CD1c-positive myeloid dendritic cell (primary cell): ENCODE measurements at regions not wholly inside any gene's neighbourhood (a gene's known extent, or its start where the extent isn't known, plus 50 kb on each side); places are given as distances from the start of the nearest gene placed in this dataset.

ENCODE experiments used
- DNase-seq: peaks from one replicate; pipeline ENCODE4 v3.0.0-alpha.2; 2016; ENCODE audit errors: extremely low spot score

GRCh38 chr19:30817965-30818567 is 445.9 kb downstream of the ZNF536 start:
- no peak for DNase-seq

DNA sequence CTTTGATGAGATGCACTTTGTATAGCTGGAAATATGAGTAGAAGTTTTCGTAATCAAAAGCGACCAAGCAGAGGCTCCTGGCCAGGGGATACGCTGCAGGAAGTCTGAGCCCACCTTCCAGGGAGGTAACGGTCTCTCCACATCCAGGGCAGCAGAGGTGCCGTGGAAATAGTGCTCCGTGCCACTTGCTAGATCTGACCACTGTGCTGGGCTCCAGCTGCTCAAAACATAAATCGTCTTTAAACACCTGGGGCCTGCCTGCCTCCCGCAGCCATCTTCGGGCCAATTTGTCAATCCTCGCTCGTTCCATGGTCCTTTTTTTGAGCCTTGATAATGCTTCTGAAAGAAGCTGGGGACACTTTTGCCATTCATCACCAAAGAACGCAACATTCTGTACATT is 445.0 kb downstream of the ZNF536 start:
- no peak for DNase-seq

DNA sequence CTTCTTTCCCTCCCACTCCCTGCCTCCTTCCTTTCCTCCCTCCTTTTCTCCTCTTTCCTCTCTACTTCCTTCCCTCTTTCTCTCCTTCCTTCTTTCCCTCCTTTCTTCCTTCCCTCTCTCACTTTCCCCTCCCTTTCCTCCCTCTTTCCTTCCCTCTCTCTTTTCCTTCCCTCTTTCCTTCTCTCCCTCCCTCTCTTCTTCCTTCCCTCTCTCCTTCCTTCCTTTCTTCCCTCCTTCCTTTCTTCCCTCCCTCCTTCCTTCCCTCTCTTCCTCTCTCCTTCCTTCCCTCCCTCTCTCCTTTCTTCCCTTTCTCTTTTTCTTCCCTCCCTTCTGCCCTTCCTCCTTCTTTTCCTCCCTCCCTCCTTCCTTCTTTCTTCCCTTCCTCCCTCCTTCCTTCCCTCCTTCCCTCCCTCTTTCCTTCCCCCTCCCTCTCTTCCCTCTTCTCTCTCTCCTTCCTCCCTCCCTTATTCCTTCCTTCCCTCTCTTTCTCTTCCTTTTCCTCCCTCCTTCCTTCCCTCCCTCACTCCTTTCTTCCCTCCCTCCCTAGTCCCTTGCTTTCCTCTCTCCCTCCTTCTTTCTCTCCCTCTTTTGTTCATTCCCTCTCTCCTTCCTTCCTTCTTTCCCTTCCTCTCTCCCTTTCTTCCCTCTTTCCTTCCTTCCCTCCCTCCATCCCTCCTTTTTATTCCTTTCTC is 443.9 kb downstream of the ZNF536 start:
- DNase-seq: no peak

DNA sequence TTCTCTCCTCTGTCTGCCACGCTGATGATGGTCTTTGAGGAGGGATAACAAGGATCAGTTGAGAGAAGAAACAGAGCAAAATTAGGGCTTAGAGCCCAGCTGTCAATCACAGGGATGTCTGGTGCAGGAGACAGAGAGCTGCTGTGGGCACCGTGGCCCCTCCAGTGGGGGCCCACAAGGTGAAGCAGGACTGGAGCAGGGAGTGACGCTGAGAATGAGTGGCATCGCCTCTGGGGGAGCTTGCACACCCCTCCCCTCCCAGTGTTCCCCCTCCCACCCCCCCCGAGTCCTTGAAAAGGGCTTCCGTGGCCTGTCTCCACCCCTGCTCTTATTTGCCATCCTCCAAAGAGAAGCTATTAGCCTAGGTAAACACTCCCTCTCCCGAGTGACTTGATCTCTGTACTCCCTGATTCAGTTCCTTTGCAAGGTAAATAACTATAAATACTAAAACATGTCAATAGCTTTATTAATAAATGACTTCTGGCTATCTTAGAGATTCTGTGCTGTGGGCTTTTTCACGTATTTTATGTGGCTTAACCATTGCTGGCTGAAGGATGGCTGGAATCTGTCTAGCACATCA is 440.0 kb downstream of the ZNF536 start:
- no peak for DNase-seq

DNA sequence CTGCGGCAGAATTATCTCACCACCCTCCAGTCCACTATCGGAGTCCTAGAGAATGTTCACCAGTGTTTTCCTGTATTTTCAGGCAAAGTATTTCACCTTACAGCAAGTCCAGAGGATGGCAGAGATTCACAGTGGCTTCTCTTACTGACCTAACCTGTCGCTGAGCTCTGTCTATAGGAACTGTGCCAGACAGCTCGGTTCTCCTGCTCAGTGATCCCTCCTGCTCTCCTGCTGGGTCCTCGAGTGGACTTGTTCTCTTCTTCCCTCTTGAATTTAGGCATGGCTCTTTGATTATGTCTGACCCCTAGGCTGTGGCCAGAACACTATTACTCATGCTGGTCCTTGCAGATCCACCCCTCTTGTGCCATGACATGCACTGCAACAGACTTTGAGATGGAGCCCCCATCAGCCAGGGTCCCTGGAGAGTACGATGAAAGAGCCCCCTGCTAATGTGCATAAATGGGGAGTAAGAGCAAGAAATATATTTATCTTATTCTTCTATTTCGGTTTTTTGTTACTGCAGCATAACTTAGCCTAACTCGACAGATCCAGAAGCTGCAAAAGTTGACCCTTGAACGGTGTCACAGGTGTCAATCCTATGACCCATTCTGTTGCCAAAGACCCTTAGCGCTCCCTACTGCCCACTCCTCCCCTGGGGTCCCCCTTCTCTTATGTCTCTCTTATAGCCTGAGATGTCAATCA is 439.4 kb downstream of the ZNF536 start:
- DNase-seq: no peak

DNA sequence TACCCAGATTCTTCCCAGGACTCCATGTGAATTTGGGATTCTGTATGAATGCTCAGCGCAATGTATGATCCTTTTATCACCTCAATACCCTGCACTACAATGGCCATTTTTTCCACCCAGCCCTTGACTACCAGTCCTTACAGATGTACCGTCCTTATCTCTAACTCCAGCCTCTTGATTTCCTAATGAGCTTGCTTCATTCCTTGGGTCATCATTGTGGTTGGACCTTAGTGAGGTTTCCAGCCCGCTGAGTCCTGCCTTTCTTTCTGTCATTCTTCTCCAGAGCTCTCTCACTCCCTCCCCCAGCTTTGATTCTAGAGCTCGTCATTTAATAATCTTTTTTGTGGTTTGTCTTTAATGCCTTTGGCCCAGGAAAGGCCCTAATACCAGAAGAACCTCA is 438.5 kb downstream of the ZNF536 start:
- DNase-seq: no peak

DNA sequence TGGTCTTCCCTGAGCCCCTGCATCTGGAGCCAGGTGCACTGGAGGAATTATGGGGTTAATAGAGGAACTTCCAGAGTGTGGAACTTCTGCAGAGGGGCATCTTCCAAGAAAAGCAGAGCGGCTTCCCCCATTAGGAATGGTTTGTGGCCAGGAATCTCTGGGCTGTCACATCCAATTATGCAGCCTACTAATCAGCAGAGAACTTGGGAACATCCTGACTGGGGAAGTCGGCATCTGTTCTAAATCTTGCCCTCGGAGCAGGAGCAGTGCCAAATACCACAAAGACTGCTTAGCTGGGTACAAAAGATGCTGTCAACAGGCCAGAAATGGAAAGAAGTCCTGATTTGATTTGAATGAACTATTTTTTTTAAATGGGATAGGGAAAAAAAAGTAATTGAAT is 435.1 kb downstream of the ZNF536 start:
- DNase-seq: no peak

DNA sequence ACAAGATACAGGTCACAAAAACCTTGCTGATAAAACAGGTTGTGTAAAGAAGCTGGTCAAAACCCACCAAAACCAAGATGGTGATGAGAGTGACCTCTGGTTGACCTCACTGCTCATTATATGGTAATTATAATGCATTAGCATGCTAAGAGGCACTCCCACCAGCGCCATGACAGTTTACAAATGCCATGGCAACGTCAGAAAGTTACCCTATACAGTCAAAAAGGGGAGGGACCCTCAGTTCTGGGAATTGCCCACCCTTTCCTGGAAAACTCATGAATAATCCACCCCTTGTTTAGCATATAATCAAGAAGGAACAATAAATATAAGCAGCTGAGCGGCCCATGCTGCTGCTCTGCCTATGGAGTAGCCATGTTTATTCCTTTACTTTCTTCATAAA is 434.1 kb downstream of the ZNF536 start:
- no peak for DNase-seq

- no peak for DNase-seq
Measured at GRCh38 chr19:30804751-30805150, 432.6 kb downstream of the ZNF536 start.

DNA sequence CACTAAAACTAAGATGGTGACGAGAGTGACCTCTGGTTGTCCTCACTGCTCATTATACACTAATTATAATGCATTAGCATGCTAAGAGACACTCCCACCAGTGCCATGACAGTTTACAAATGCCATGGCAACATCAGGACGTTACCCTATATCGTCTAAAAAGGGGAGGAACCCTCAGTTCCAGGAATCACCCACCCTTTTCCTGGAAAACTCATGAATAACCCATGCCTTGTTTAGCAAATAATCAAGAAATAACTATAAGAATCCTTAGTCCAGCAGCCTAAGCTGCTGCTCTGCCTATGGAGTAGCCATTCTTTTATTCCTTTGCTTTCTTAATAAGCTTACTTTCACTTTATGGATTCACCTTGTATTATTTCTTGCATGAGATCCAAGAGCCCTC is 432.1 kb downstream of the ZNF536 start:
- DNase-seq: peak; percentile 15

- DNase-seq: no peak
Measured at GRCh38 chr19:30802424-30803013, 430.3 kb downstream of the ZNF536 start.

DNA sequence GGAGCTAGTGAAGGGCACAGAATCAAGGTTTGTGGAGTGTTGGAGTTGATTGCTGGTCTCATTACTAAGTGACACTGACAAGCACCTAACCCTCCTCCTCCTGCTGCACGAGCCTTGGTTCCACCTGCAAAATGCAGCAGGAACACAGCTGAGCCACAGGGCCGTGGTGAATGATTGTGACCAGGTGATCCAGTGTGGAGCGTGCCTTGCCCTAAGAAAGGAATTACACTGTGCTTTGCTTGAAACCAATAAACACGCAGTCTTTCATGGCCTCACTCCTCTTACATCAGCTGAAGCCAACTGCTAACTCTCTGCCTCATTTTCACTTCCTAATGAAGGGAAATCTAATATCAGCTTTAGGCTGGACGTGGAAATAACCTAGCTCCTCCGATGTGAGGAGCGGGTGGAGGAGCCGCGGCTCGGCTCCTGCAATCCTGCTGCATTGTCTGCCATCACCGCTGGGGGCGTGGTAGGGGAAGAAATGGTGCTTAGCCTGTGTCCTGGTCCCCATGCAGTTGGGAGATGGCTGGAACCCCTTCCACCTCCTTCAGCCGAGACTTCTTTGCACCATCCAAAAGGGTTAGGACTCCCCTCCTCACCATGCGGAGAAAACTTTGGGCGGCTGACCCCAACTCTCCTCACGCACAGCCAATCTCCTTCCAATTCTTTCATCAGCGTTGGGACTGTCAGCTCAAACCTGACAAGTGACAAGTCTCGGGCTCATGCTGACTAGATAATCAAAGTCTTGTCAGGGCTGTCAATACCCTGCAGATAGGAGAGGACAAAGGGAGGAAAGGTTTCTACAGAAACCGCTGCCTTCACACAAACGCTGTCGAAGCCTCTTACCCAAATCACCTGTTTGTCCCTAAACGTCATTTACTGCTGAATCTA is 427.9 kb downstream of the ZNF536 start:
- DNase-seq: peak; percentile 37

DNA sequence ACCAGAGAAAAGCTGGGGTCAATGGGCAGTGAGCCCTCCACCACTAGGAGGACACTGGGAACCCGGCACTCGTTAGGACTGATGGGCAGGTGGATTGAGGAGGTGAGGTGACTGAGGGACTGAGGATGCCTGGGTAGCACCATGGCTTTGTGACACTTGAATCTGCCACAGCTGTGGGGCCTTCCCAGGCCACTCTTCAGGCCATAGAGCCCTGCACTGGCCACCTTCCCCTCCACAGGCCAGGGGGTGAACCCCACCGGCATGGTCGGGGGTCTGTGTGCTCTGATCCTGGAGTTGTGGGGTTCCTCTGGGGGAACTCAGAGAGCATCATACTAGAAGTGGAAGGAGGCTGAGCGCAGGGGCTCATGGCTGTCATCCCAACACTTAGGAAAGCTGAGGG is 423.5 kb downstream of the ZNF536 start:
- no peak for DNase-seq

DNA sequence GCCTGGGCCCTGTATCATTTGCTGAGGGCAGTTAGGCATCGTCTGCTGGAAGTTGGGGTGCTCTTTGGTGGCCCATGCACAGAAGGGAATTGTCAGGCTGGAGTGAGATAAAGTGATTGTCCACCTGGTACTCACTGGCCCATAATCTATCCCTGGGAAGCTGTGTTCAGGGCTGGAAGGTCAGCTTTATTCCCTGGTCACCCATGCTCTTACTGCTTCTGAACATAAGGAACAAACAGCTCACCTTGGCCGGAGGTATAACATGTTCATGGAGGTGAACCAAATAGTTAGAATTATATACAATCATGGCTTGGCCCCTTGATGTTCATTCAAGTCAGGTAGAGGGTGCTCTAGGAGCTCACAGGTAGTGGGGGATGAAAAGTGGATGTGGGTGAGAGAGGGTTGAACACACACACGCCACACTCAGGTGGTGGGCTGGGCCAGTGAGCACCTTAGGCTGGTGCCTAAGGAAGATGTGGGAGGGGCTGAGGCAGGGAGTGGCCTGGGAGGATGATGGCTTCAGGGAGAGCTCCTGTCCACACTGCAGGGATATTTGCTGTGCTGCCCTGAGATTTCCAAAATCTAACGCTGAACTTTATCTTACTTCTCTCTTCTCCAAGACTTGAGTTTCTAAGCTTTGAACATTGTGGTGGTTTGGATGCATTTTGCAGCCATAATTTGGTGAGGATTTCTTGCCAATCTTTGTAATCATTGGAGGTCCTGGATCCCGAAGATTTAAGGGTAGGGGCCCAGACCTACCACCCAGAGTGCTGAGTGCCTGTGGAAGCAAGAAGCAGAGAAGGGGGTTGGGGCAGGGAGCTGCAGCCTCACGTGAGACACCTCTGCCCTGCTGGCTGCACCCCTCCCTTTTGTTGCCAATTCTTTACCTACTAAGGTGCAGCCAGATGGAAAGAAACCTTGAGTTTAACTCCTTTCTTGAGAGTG is 420.6 kb downstream of the ZNF536 start:
- DNase-seq: no peak

GRCh38 chr19:30791088-30791487 is 418.9 kb downstream of the ZNF536 start:
- DNase-seq: no peak

DNA sequence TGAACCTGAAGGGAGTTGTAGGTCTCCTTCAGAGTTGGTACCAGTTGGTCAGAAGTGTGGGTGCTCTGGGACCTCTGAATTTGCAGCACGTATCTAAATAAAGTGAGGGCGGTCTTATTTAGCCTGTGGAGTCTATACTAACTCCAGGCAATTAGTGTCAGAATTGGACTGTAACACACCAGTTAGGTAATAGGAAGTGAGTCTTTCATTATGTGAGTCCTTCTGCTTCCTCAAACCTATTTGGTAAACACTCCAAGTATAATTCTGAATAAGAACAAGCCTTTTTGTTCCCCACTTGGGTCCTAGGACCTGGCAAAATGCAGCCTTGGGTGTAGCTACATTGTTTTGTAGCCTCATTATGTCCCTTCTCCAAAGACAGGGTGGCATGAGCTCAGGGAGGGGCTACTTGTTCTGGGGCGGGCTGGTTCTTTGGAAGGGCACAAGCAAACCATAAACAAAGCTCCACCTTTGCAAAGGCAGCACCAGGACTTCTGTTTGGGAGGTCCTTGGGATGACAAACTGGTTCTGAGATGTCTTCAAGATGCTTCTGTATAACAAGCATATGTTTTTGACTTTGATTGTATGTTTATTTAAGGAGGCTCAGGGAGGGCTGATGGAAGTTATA is 418.0 kb downstream of the ZNF536 start:
- DNase-seq: peak; percentile 60

- DNase-seq: no peak
Measured at GRCh38 chr19:30788105-30788765, 416.1 kb downstream of the ZNF536 start.

GRCh38 chr19:30785458-30786137 is 413.4 kb downstream of the ZNF536 start:
- DNase-seq: peak; percentile 4
